Activated CD4-positive, alpha-beta T cell treated with anti-CD3 and anti-CD28 coated beads, Interleukin-10, Interleukin-2, amounts not matched to agents 100 ng/mL and 50 ng/mL, durations not matched to agents 16 hours and 8 hours (primary cell): ENCODE measurements at regions not wholly inside any gene's neighbourhood (a gene's known extent, or its start where the extent isn't known, plus 50 kb on each side); places are given as distances from the start of the nearest gene placed in this dataset.
"Not testable (repeated sequence)": the region's sequence is repeated elsewhere in the genome, so short reads cannot be mapped to it uniquely, and the experiment has no call there.

Experiments
- DNase-seq: peaks from one replicate; pipeline ENCODE4 v3.0.0-alpha.2; 2020

GRCh38 chr7:68978710-68979109 lies 619.6 kb upstream of the AUTS2 start:
- no peak for DNase-seq

GRCh38 chr7:68980011-68980410 lies 618.3 kb upstream of the AUTS2 start:
- DNase-seq: no peak

GRCh38 chr7:68980432-68980831 lies 617.8 kb upstream of the AUTS2 start:
- not testable (repeated sequence) for DNase-seq

- no peak for DNase-seq
Observed at GRCh38 chr7:68984306-68984705, 614.0 kb upstream of the AUTS2 start.

GRCh38 chr7:68994841-68995240 lies 603.4 kb upstream of the AUTS2 start:
- DNase-seq: no peak

- DNase-seq: no peak
Observed at GRCh38 chr7:68998136-68998535, 600.1 kb upstream of the AUTS2 start.

GRCh38 chr7:69002416-69002815 lies 595.9 kb upstream of the AUTS2 start:
- no peak for DNase-seq

GRCh38 chr7:69012149-69012548 lies 586.1 kb upstream of the AUTS2 start:
- DNase-seq: no peak

- DNase-seq: no peak
Observed at GRCh38 chr7:69017208-69017607, 581.1 kb upstream of the AUTS2 start.

- DNase-seq: no peak
Observed at GRCh38 chr7:69018200-69018599, 580.1 kb upstream of the AUTS2 start.

GRCh38 chr7:69019437-69019836 lies 578.8 kb upstream of the AUTS2 start:
- DNase-seq: no peak

GRCh38 chr7:69020536-69020935 lies 577.7 kb upstream of the AUTS2 start:
- no peak for DNase-seq

GRCh38 chr7:69025249-69025648 lies 573.0 kb upstream of the AUTS2 start:
- DNase-seq: no peak

GRCh38 chr7:69032848-69033247 lies 565.4 kb upstream of the AUTS2 start:
- DNase-seq: no peak

- no peak for DNase-seq
Observed at GRCh38 chr7:69035826-69036225, 562.4 kb upstream of the AUTS2 start.

- DNase-seq: no peak
Observed at GRCh38 chr7:69036301-69036700, 562.0 kb upstream of the AUTS2 start.

- DNase-seq: no peak
Observed at GRCh38 chr7:69038915-69039314, 559.4 kb upstream of the AUTS2 start.

- no peak for DNase-seq
Observed at GRCh38 chr7:69042138-69042537, 556.1 kb upstream of the AUTS2 start.

GRCh38 chr7:69047151-69047754 lies 551.0 kb upstream of the AUTS2 start:
- DNase-seq: no peak

- DNase-seq: no peak
Observed at GRCh38 chr7:69049326-69049725, 548.9 kb upstream of the AUTS2 start.

GRCh38 chr7:69052447-69052846 lies 545.8 kb upstream of the AUTS2 start:
- no peak for DNase-seq

- DNase-seq: no peak
Observed at GRCh38 chr7:69060516-69060915, 537.8 kb upstream of the AUTS2 start.

GRCh38 chr7:69062020-69062765 lies 536.1 kb upstream of the AUTS2 start:
- DNase-seq: no peak

- no peak for DNase-seq
Observed at GRCh38 chr7:69067397-69067796, 530.9 kb upstream of the AUTS2 start.

- no peak for DNase-seq
Observed at GRCh38 chr7:69070476-69070875, 527.8 kb upstream of the AUTS2 start.
